ENCODE measurements at regions not wholly inside any gene's neighbourhood (a gene's known extent, or its start where the extent isn't known, plus 50 kb on each side); places are given as distances from the start of the nearest gene placed in this dataset.

DNA sequence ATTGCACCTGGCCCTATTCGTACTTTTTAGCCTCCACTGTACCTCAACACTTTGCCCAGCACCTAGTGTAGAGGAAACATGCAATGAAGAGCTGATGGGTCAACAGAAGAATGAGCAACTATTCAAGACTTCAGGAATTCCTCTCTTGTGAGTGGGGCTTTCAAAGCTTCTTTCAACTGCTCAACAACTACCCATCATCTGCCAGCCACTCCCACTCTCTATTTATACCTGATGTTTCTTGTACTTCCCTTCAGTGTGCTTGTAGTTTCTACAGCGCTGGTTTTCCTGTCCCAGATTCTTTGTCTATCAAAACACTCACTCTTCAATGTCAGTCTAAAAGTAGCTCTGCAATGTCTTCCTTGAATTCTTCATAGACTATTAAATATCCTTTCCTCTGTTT, 168.3 kb upstream of the LPP start (continued):
- TF ChIP-seq, protein P1, sequence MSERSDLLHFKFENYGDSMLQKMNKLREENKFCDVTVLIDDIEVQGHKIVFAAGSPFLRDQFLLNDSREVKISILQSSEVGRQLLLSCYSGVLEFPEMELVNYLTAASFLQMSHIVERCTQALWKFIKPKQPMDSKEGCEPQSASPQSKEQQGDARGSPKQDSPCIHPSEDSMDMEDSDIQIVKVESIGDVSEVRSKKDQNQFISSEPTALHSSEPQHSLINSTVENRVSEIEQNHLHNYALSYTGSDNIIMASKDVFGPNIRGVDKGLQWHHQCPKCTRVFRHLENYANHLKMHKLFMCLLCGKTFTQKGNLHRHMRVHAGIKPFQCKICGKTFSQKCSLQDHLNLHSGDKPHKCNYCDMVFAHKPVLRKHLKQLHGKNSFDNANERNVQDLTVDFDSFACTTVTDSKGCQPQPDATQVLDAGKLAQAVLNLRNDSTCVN (tag by site-specific recombination; optimal IDR thresholded peaks at IDR 0.05): no peak
- TF ChIP-seq ZNF664 (tag by site-specific recombination; IDR thresholded peaks at IDR 0.05) (no peak), ZSCAN16 (tag by site-specific recombination; IDR thresholded peaks at IDR 0.05) (no peak), BCL11A (tag by site-specific recombination; IDR thresholded peaks at IDR 0.05; ENCODE audit: low read depth) (no peak), REPIN1 (tag by site-specific recombination; IDR thresholded peaks at IDR 0.05; ENCODE audit: low read depth) (no peak), ZNF202 (tag by site-specific recombination; IDR thresholded peaks at IDR 0.05; ENCODE audit: borderline replicate concordance) (no peak), ZNF184 (tag by site-specific recombination; IDR thresholded peaks at IDR 0.05) (no peak), MZF1 (tag by site-specific recombination; IDR thresholded peaks at IDR 0.05; ENCODE audit: borderline replicate concordance) (no peak), ZNF426 (tag by site-specific recombination; IDR thresholded peaks at IDR 0.05) (no peak)
- TF ChIP-seq, protein P2, sequence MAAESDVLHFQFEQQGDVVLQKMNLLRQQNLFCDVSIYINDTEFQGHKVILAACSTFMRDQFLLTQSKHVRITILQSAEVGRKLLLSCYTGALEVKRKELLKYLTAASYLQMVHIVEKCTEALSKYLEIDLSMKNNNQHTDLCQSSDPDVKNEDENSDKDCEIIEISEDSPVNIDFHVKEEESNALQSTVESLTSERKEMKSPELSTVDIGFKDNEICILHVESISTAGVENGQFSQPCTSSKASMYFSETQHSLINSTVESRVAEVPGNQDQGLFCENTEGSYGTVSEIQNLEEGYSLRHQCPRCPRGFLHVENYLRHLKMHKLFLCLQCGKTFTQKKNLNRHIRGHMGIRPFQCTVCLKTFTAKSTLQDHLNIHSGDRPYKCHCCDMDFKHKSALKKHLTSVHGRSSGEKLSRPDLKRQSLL (tag by site-specific recombination; IDR thresholded peaks at IDR 0.05): no peak
- TF ChIP-seq, protein P3, sequence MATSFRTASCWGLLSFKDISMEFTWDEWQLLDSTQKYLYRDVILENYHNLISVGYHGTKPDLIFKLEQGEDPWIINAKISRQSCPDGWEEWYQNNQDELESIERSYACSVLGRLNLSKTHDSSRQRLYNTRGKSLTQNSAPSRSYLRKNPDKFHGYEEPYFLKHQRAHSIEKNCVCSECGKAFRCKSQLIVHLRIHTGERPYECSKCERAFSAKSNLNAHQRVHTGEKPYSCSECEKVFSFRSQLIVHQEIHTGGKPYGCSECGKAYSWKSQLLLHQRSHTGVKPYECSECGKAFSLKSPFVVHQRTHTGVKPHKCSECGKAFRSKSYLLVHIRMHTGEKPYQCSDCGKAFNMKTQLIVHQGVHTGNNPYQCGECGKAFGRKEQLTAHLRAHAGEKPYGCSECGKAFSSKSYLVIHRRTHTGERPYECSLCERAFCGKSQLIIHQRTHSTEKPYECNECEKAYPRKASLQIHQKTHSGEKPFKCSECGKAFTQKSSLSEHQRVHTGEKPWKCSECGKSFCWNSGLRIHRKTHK (tag by site-specific recombination; IDR thresholded peaks at IDR 0.05): no peak

DNA sequence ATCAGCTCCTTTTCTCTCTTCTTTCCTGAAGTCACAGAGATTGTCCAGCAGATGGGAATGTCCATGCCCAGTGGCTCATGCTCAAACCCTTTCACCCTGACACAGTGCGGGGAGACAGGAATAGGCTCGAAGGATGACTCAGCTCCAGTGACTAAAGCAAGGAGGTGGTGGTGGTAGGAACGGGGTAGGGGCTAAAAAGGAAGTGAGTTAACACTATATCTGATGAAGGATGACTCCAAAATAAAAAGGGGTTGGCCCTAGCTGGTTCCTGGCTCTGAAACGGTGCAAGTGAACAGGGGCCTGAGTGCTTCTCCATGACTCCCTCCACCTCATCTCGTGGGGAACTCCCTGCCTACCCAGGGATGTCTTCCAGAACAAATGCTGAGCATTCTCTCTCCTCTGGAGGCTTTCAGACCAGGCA, 167.4 kb upstream of the LPP start:
- POLR2A ChIA-PET: interaction anchor here (0.7 kb wide), 1 partner anchor 14 kb away, joined by 4 read pairs; no protein-coding TSS in a partner anchor
- TF ChIP-seq ZNF600 (tag by site-specific recombination; IDR thresholded peaks at IDR 0.05) (0 out of 2 replicates have a peak, but pooled peaks have one; percentile 12), OSR2 (tag by site-specific recombination; IDR thresholded peaks at IDR 0.05) (no peak)
- H3K9me3 ChIP-seq (ENCODE audit: control insufficient read depth, insufficient read depth, low read depth, low read length): no peaks in the 10 kb centered on the region
- H3K36me3 ChIP-seq (ENCODE audit: control insufficient read depth in 2 of 2, insufficient read depth in 1 of 2, low read length in 2 of 2): no peaks in the 10 kb centered on the region
- CTCF ChIA-PET: no interaction called here
- no peak overlapping the region for H3K4me3 ChIP-seq (ENCODE audit: low read depth, low read length)
- no peak overlapping the region for H3K27ac ChIP-seq (ENCODE audit: extremely low read depth, low read depth, low read length)
- no peaks in the 10 kb centered on the region for H3K4me1 ChIP-seq (ENCODE audit: control insufficient read depth, insufficient read depth, low read length)

DNA sequence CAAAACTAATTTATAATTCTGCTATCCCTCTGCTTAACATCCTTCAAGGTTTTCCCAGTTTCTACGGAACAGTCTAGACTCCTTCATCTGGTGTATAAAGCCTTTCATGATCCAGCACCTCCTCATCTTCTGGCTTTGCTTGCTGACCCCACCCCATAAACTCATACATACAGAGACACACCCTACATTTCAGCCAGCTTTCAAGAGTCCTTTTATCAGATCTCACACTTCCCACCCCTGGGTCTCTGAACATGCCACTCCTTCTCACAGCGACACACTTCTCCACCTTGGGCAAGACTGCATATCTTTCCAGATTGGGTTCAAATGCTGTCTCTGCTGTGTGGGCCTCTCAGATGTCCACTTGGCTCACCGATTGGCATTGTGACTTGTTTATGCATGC, 166.8 kb upstream of the LPP start:
- Histone ChIP-seq H3K9me3 (ENCODE audit: control insufficient read depth, insufficient read depth, low read depth, low read length) (no peaks in the 10 kb centered on the region), H3K36me3 (ENCODE audit: control insufficient read depth in 2 of 2, insufficient read depth in 1 of 2, low read length in 2 of 2) (no peaks in the 10 kb centered on the region), H3K27ac (ENCODE audit: extremely low read depth, low read depth, low read length) (no peak overlapping the region), H3K4me3 (ENCODE audit: low read depth, low read length) (no peak overlapping the region), H3K4me1 (ENCODE audit: control insufficient read depth, insufficient read depth, low read length) (no peaks in the 10 kb centered on the region)
- TF ChIP-seq KLF7 (tag by site-specific recombination; IDR thresholded peaks at IDR 0.05; ENCODE audit: borderline replicate concordance) (no peak), KLF1 (tag by site-specific recombination; IDR thresholded peaks at IDR 0.05) (peak; percentile 56; the same call in 1 of the 2 replicates), ZNF146 (tag by site-specific recombination; IDR thresholded peaks at IDR 0.05) (no peak), SCRT1 (tag by site-specific recombination; IDR thresholded peaks at IDR 0.05; ENCODE audit: borderline replicate concordance) (no peak), ZNF830 (tag by site-specific recombination; IDR thresholded peaks at IDR 0.05; ENCODE audit: low read depth) (no peak), ZNF777 (tag by site-specific recombination; IDR thresholded peaks at IDR 0.05; ENCODE audit: borderline replicate concordance) (no peak)
- TF ChIP-seq, protein P4, sequence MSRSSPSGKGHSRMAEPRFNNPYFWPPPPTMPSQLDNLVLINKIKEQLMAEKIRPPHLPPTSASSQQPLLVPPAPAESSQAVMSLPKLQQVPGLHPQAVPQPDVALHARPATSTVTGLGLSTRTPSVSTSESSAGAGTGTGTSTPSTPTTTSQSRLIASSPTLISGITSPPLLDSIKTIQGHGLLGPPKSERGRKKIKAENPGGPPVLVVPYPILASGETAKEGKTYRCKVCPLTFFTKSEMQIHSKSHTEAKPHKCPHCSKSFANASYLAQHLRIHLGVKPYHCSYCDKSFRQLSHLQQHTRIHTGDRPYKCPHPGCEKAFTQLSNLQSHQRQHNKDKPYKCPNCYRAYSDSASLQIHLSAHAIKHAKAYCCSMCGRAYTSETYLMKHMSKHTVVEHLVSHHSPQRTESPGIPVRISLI (tag by site-specific recombination; IDR thresholded peaks at IDR 0.05): no peak
- TF ChIP-seq, protein P5, sequence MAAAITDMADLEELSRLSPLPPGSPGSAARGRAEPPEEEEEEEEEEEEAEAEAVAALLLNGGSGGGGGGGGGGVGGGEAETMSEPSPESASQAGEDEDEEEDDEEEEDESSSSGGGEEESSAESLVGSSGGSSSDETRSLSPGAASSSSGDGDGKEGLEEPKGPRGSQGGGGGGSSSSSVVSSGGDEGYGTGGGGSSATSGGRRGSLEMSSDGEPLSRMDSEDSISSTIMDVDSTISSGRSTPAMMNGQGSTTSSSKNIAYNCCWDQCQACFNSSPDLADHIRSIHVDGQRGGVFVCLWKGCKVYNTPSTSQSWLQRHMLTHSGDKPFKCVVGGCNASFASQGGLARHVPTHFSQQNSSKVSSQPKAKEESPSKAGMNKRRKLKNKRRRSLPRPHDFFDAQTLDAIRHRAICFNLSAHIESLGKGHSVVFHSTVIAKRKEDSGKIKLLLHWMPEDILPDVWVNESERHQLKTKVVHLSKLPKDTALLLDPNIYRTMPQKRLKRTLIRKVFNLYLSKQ (tag by site-specific recombination; IDR thresholded peaks at IDR 0.05; ENCODE audit: borderline replicate concordance): no peak
- POLR2A ChIA-PET: no interaction called here
- CTCF ChIA-PET: no interaction called here

Data from HEK293 (cell line).